K562 (cell line): ENCODE measurements at regions not wholly inside any gene's neighbourhood (a gene's known extent, or its start where the extent isn't known, plus 50 kb on each side); places are given as distances from the start of the nearest gene placed in this dataset.

Experiments
- ATAC-seq: fragments of 200-7000 bp; cut with Tn5 transposase; 3 replicates; pipeline ENCODE4 v1.9.1; 2020; ENCODE audit warnings: moderate library complexity
- BruUV-seq: library from RNA; stranded (reverse); fragments of 400-500 nt; replicated peaks from 2 replicates; lab custom pipeline; 2021; lab: Mats Ljungman, UMichigan
- CTCF ChIA-PET: fragments of 300-600 bp; formaldehyde crosslinking; extraction: SDS; loops from one replicate; lab custom pipeline; 2021; ENCODE audit warnings: low intra/inter-chr PET ratio; lab: Yijun Ruan, JAX
- POLR2A ChIA-PET: fragments of 300-600, 350-650 bp; sonication (Branson Sonifier 250); formaldehyde crosslinking; extraction: SDS; loops from one replicate; lab custom pipeline; 2021; ENCODE audit warnings: antibody characterized with exemption, inconsistent platforms; lab: Yijun Ruan, JAX
- DNase-seq, 4 experiments: peaks; one replicate each; pipeline versions ENCODE4 v3.0.0 to v3.0.0-alpha.2; 2011 to 2018; ENCODE audit warnings: low spot score in 3 of 4, mixed read lengths in 3 of 4; ENCODE audit errors: extremely low read depth in 1 of 4
- FAIRE-seq: peaks from 2 replicates; lab custom pipeline; 2011; peaks lifted over from hg19 to GRCh38; lab: Jason Lieb, UNC
- H2AFZ ChIP-seq: 2 replicates; pipeline ENCODE4 v1.6.0; 2011; ENCODE audit warnings: low read depth, low read length, control low read depth, inconsistent platforms
- H3K27ac ChIP-seq: fragments of 200-600 bp; 3 replicates; pipeline ENCODE4 v1.8.0; 2011; ENCODE audit warnings: low read depth, mild to moderate bottlenecking, control low read depth, inconsistent platforms, low read length, moderate library complexity, mixed read lengths; ENCODE audit errors: extremely low read depth
- H3K27me3 ChIP-seq, 2 experiments: fragments of 300-600 bp in 1 of 2; 2 replicates in 1 of 2; 3 replicates in 1 of 2; pipeline versions ENCODE4 v1.6.0 to v1.8.0; 2011; ENCODE audit warnings: inconsistent platforms in 2 of 2, low read length in 2 of 2, mild to moderate bottlenecking in 1 of 2, mixed read lengths in 1 of 2, moderate library complexity in 1 of 2; ENCODE audit not compliant: control insufficient read depth in 2 of 2, insufficient read depth in 2 of 2
- H3K36me3 ChIP-seq: fragments of 300-600 bp; 3 replicates; pipeline ENCODE4 v1.8.0; 2011; ENCODE audit warnings: mild to moderate bottlenecking, low read length, inconsistent platforms; ENCODE audit not compliant: control insufficient read depth, insufficient read depth
- H3K4me1 ChIP-seq, 2 experiments: fragments of 200-600 bp in 1 of 2; replicated peaks in 1 of 2; 2 replicates in 1 of 2; 3 replicates in 1 of 2; pipeline versions ENCODE4 v1.5.1 to v1.8.0; 2011; ENCODE audit warnings: inconsistent platforms in 2 of 2, low read length in 2 of 2, mild to moderate bottlenecking in 1 of 2, mixed read lengths in 1 of 2, moderate library complexity in 1 of 2; ENCODE audit not compliant: control insufficient read depth in 2 of 2, insufficient read depth in 2 of 2
- H3K4me2 ChIP-seq: 2 replicates; pipeline ENCODE4 v1.6.1; 2011; ENCODE audit warnings: low read length, control low read depth, inconsistent platforms, mixed read lengths; ENCODE audit not compliant: insufficient read depth
- H3K4me3 ChIP-seq: fragments of 200-600 bp; sonication (generic), shearing (Covaris generic); 2 replicates; pipeline ENCODE4 v1.5.1; 2016; ENCODE audit warnings: control low read depth, inconsistent platforms
- H3K79me2 ChIP-seq: fragments of 200-600 bp; 3 replicates; pipeline ENCODE4 v1.8.0; 2011; ENCODE audit warnings: low read length, inconsistent platforms; ENCODE audit not compliant: control insufficient read depth, insufficient read depth
- H3K9ac ChIP-seq, 2 experiments: 2 replicates each; pipeline versions ENCODE4 v1.6.0 to v1.6.1; 2011; ENCODE audit warnings: low read depth in 2 of 2, low read length in 2 of 2, control low read depth in 1 of 2, inconsistent platforms in 1 of 2, mild to moderate bottlenecking in 1 of 2, mixed read lengths in 1 of 2; ENCODE audit not compliant: insufficient read depth in 1 of 2
- H3K9me1 ChIP-seq: one replicate; pipeline ENCODE4 v1.6.0; 2011; ENCODE audit warnings: inconsistent platforms, mild to moderate bottlenecking, low read length, moderate library complexity; ENCODE audit not compliant: control insufficient read depth, insufficient read depth
- H3K9me3 ChIP-seq: replicated peaks from 2 replicates; pipeline ENCODE4 v1.5.1; 2011; ENCODE audit warnings: low read depth, low read length, inconsistent platforms; ENCODE audit not compliant: control insufficient read depth, insufficient read depth
- H4K20me1 ChIP-seq: replicated peaks from 2 replicates; pipeline ENCODE4 v1.6.1; 2011; ENCODE audit warnings: low read length, inconsistent platforms, mixed read lengths; ENCODE audit not compliant: control insufficient read depth, insufficient read depth
- ARID1B ChIP-seq: fragments of 450-650 bp; IDR thresholded peaks from 2 replicates; pipeline ENCODE4 v1.6.1; 2016; ENCODE audit warnings: antibody characterized with exemption, mild to moderate bottlenecking, inconsistent platforms
- CHD1 ChIP-seq: fragments of 200-600 bp; sonication (generic); IDR thresholded peaks from one replicate; pipeline ENCODE4 v1.6.1; 2012; ENCODE audit warnings: mild to moderate bottlenecking, moderate library complexity, low read length, inconsistent platforms
- E2F4 ChIP-seq: sonication (generic); formaldehyde crosslinking; IDR thresholded peaks from 2 replicates; pipeline ENCODE4 v1.8.0; 2022; ENCODE audit warnings: mild to moderate bottlenecking, low read depth, missing genetic modification reagents
- FUS ChIP-seq: fragments of 200-400 bp; formaldehyde crosslinking; optimal IDR thresholded peaks from 2 replicates; pipeline ENCODE3; 2017; ENCODE audit warnings: low read depth, low read length
- GATAD2A ChIP-seq: fragments of 450-650 bp; IDR thresholded peaks from 2 replicates; pipeline ENCODE4 v1.6.1; 2017
- HCFC1 ChIP-seq: IDR thresholded peaks from 2 replicates; pipeline ENCODE4 v1.6.1; 2012; ENCODE audit warnings: low read depth, low read length, improper control_type of control experiment
- NR2F6 ChIP-seq: fragments of 450-650 bp; formaldehyde crosslinking; IDR thresholded peaks from 2 replicates; pipeline ENCODE4 v1.4.0; 2020; ENCODE audit warnings: mild to moderate bottlenecking
- NR3C1 ChIP-seq: sonication (generic); formaldehyde crosslinking; IDR thresholded peaks from 2 replicates; pipeline ENCODE4 v1.8.1; 2022; ENCODE audit warnings: missing genetic modification reagents
- ZNF609 ChIP-seq: sonication (generic); formaldehyde crosslinking; IDR thresholded peaks from 2 replicates; pipeline ENCODE4 v1.8.1; 2023; ENCODE audit warnings: missing genetic modification reagents, mild to moderate bottlenecking, borderline replicate concordance
- ZNF780A ChIP-seq: fragments of 250-450 bp; sonication (Bioruptor Pico); IDR thresholded peaks from 2 replicates; pipeline ENCODE4 v1.5.0; 2021; ENCODE audit warnings: mild to moderate bottlenecking
- WGBS: fragments of 100-300 bp; shearing (Covaris generic); methylation state at CpG from one replicate; pipeline ENCODE4 v1.1.6; 2016; ENCODE audit warnings: low coverage, mixed read lengths; ENCODE audit not compliant: insufficient coverage; ENCODE audit errors: missing lambda C conversion rate; 5-methylcytosine and 5-hydroxymethylcytosine counted together
- in situ Hi-C: fragments of 300-500 bp; cut with MboI; formaldehyde crosslinking; loops from 4 replicates; pipeline ENCODE4 v1.15.0; 2018; ENCODE audit warnings: inconsistent platforms, mixed read lengths
- intact Hi-C: fragments of 100-400 bp; cut with micrococcal nuclease; formaldehyde crosslinking; loops from 2 replicates; pipeline ENCODE4 v1.14.2; 2022

GRCh38 chr1:37310064-37310463 is 164.3 kb upstream of the ZC3H12A start:
- Histone ChIP-seq H3K4me2 (no peak overlapping the region), H3K27me3 (peaks cover 16 to 47% of the 10 kb centered on the region in 2 experiments; a peak in 4 of 5 replicates), H4K20me1 (peaks cover 6% of the 10 kb centered on the region), H3K79me2 (no peaks in the 10 kb centered on the region), H2AFZ (no peak overlapping the region), H3K4me1 (no peaks in the 10 kb centered on the region), H3K9me1 (no peaks in the 10 kb centered on the region), H3K9ac (no peak overlapping the region), H3K9me3 (no peaks in the 10 kb centered on the region), H3K36me3 (no peaks in the 10 kb centered on the region), H3K27ac (no peak overlapping the region), H3K4me3 (no peak overlapping the region)
- intact Hi-C loops, result no loop called here
- CTCF ChIA-PET, result no interaction called here
- BruUV-seq, result no TSS peak
- WGBS, result under 1% methylated on average over 13 of the region's 13 CpGs
- no peak for TF ChIP-seq E2F4
- TF ChIP-seq NR3C1 (CRISPR knock-in tag), result no peak
- TF ChIP-seq GATAD2A, result no peak
- no peak for TF ChIP-seq ARID1B
- TF ChIP-seq ZNF609, result no peak
- no peak for TF ChIP-seq HCFC1
- TF ChIP-seq CHD1, result no peak
- TF ChIP-seq ZNF780A, result no peak
- TF ChIP-seq NR2F6, result no peak
- TF ChIP-seq FUS, result no peak
- POLR2A ChIA-PET, result no interaction called here
- DNase-seq, result no peak
- in situ Hi-C loops, result no loop called here
- FAIRE-seq, result no peak
- ATAC-seq, result no peak
